Suprapubic skin (tissue), 4 donors: ENCODE measurements at regions not wholly inside any gene's neighbourhood (a gene's known extent, or its start where the extent isn't known, plus 50 kb on each side); places are given as distances from the start of the nearest gene placed in this dataset.

Source experiments
- EP300 ChIP-seq: sonication (generic); formaldehyde crosslinking; IDR thresholded peaks from one replicate; pipeline ENCODE4 v1.6.1; 2017; ENCODE audit warnings: antibody characterized with exemption
- POLR2AphosphoS5 ChIP-seq, 3 donors: sonication (generic); formaldehyde crosslinking; IDR thresholded peaks; one replicate each; pipeline ENCODE4 v1.6.1; 2017; ENCODE audit warnings: antibody characterized with exemption in 3 of 3
- TF ChIP-seq, protein P1 (sequence below), 2 donors: fragments of 200-600 bp in 1 of 2; fragments of 450-650 bp in 1 of 2; sonication (generic) in 1 of 2; IDR thresholded peaks; one replicate each; pipeline ENCODE4 v1.5.1; 2016 to 2019; ENCODE audit warnings: antibody characterized with exemption in 2 of 2, mild to moderate bottlenecking in 1 of 2, moderate library complexity in 1 of 2

GRCh38 chr14:44756554-44756953 is 205.2 kb downstream of the KLHL28 start:
- TF ChIP-seq POLR2AphosphoS5 (IDR thresholded peaks at IDR 0.05) (no peak), EP300 (no peak)
- TF ChIP-seq, protein P1, sequence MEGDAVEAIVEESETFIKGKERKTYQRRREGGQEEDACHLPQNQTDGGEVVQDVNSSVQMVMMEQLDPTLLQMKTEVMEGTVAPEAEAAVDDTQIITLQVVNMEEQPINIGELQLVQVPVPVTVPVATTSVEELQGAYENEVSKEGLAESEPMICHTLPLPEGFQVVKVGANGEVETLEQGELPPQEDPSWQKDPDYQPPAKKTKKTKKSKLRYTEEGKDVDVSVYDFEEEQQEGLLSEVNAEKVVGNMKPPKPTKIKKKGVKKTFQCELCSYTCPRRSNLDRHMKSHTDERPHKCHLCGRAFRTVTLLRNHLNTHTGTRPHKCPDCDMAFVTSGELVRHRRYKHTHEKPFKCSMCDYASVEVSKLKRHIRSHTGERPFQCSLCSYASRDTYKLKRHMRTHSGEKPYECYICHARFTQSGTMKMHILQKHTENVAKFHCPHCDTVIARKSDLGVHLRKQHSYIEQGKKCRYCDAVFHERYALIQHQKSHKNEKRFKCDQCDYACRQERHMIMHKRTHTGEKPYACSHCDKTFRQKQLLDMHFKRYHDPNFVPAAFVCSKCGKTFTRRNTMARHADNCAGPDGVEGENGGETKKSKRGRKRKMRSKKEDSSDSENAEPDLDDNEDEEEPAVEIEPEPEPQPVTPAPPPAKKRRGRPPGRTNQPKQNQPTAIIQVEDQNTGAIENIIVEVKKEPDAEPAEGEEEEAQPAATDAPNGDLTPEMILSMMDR (IDR thresholded peaks at IDR 0.05), result no peak
